CD4-positive, alpha-beta T cell treated with Interleukin-15 for 1 hour (primary cell): ENCODE measurements at regions not wholly inside any gene's neighbourhood (a gene's known extent, or its start where the extent isn't known, plus 50 kb on each side); places are given as distances from the start of the nearest gene placed in this dataset.
"Not testable (repeated sequence)": the region's sequence is repeated elsewhere in the genome, so short reads cannot be mapped to it uniquely, and the experiment has no call there.

ENCODE experiments used
- DNase-seq: peaks from one replicate; pipeline ENCODE4 v3.0.0-alpha.2; 2020

GRCh38 chr7:119288416-119288815 is 984.6 kb upstream of the KCND2 start:
- no peak for DNase-seq

- DNase-seq = not testable (repeated sequence)
Observed at GRCh38 chr7:119300341-119300740, 972.6 kb upstream of the KCND2 start.

- no peak for DNase-seq
Observed at GRCh38 chr7:119320316-119320715, 952.7 kb upstream of the KCND2 start.

GRCh38 chr7:119329715-119330114 is 943.3 kb upstream of the KCND2 start:
- no peak for DNase-seq

- no peak for DNase-seq
Observed at GRCh38 chr7:119335405-119335804, 937.6 kb upstream of the KCND2 start.

DNA sequence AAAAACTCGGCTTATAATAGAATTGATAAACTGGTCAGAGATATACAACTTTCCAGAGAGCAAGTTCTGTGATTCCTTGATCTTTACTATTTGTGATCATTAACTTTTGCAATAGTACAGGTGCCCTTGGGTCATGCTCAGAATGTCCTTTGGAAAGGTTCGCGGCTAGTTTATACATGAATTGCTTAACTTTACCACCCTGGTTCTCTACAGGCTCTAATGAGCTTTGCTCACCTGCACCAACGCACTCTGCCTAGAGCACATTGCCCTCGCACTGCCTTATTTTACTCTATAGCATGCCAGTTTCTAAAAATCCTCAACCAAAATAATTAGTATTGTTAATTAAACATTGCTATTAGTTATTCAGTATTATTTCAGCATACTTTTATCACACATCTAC is 931.2 kb upstream of the KCND2 start:
- no peak for DNase-seq

DNA sequence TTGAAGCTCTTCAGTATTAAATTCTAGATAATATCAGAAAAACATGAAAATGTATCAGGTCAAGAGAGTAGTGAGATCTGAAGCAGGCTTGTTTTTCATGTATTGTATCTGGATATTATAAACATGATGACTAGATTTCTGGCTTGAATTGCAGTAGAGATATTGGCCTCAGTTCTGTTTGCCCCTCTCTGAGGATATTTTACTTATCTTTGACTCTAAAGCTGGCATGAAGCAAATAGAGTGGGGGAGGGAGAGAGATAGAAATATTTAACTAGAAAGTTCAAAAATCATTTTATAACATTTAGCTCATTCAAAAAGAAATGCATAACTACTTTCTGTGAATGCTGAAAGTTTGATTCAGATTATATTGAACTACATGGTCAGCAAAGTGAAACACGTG is 929.7 kb upstream of the KCND2 start:
- DNase-seq = no peak

GRCh38 chr7:119344466-119344865 is 928.5 kb upstream of the KCND2 start:
- DNase-seq = no peak

DNA sequence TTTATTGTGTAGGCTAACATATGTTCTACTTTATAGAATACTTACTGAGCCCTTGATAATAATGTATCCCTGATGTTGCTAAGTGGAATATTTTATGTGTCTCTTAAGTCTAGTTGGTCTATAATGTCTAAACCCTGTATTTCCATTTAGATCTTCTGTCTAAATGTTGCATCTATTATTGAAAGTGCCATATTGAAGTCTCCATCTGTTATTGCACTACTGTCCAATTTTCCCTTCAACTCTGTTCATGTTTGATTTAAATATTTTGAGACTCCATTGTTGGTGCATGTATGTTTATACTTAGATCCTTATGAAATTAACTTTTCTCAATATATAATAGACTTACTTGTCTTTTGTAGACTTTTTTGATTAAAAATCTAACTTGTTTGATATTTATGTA is 924.5 kb upstream of the KCND2 start:
- no peak for DNase-seq

DNA sequence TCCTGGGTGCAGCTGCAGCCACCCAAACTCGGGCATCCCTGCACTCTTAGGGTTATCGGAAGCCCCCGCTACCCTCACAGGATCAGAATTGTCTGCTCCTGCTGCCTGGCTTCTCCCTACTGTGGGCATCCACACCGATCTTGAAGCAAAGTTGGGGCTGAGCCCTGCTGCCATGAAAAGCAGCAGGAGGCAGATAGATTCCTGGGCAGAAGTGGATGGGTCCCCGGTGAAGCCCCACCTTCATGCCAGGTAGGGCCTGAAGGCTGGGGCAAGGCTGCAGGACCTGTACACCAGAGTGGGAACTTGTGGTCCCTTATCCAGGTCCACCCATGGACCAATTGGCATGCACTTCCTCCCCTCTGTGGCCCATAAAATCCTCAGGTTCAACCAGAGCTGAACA is 922.6 kb upstream of the KCND2 start:
- DNase-seq = no peak

DNA sequence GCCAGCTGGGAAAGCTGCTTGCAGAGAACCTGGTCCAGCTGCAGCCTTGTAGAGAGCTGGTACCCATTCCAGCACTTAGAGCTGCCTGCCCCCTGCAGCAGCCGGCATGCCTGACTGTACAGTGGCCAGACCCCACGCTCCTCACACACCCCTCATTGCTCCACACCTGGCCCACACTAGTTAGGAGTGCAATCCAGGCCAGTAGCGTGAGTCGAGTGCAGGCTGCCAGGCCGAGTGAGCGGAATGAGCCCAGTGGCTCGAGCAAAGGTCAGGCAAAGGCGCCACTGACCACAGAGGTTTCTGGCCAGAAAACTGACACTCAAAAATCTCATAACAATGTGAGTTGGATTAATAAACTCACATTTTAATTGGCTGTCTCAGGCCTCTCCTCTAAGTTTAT is 921.7 kb upstream of the KCND2 start:
- no peak for DNase-seq

GRCh38 chr7:119374436-119374835 is 898.5 kb upstream of the KCND2 start:
- DNase-seq = no peak

DNA sequence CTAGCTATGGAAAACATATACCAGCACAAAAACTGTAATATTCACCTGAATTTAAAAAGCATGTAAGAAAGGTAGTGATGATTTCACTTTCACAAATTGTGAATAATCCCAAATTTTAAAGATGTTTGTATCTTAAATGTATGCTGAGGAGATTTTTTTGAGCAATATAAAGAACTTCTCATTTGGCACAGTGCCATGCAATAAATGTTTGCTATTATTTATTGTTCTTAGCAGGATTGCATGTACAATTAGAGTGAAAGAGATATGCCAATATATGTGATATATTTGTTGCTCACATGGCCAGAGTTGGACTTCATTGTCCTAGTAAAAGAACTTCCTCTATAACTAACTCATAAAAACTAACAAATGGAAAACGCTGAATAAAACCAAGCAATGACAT is 895.1 kb upstream of the KCND2 start:
- DNase-seq = no peak

- no peak for DNase-seq
Observed at GRCh38 chr7:119382726-119383125, 890.2 kb upstream of the KCND2 start.

DNA sequence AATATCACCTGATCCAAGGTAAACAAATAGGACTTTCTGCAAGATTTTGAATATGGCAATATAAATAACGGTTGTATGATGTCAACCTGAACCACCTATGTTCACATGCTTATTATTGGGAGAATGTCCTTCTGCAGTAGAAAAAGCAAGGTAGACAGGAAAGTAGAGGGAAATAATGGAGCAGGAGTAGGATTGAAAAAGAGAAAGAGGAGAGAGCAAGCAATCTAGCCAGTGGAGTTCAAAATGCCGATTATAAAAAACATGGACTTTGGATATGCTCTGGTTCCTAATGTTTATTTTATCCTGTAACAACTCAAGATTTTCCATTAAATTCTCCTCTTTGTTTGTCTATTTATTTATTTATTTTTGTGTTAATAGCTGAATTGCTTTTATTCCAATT is 878.0 kb upstream of the KCND2 start:
- no peak for DNase-seq

GRCh38 chr7:119397156-119397555 is 875.8 kb upstream of the KCND2 start:
- DNase-seq = no peak

DNA sequence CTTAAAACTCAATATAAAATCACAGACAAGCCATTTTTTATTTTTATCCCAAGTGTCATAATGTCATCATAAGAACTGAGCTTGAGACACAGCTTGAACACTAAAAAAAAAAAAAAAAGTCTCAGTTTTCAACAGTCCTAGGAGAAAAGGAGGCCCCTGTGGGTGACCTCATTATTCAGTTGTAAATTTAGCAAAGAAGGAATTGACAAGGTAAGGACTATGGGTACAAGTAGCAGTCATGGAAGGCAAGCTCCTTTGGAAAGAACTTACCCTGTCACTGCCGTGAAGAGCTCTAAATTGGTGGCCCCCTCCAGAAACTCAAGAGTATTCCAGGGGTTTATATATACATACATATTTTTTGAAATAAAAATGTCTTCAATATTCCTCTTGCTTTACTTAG is 864.4 kb upstream of the KCND2 start:
- no peak for DNase-seq

DNA sequence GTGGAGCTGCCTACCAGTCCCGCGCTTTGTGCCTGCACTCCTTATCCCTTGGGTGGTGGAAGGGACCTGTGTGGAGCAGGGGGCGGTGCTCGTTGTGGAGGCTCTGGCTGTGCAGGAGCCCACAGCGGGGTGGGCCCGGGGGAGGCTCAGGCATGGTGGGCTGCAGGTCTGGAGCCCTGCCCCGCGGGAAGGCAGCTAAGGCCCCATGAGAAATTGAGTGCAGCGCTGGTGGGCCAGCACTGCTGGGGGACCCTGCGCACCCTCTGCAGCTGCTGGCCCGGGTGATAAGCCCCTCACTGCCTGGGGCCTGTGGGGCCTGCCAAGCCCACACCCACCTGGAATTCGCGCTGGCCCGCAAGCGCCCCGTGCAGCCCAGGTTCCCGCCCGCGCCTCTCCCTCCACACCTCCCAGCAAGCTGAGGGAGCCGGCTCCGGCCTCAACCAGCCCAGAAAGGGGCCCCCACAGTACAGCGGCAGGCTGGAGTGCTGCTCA is 859.6 kb upstream of the KCND2 start:
- DNase-seq = no peak

GRCh38 chr7:119415682-119416081 is 857.3 kb upstream of the KCND2 start:
- no peak for DNase-seq

- no peak for DNase-seq
Observed at GRCh38 chr7:119421657-119422056, 851.3 kb upstream of the KCND2 start.

- no peak for DNase-seq
Observed at GRCh38 chr7:119436882-119437281, 836.1 kb upstream of the KCND2 start.

DNA sequence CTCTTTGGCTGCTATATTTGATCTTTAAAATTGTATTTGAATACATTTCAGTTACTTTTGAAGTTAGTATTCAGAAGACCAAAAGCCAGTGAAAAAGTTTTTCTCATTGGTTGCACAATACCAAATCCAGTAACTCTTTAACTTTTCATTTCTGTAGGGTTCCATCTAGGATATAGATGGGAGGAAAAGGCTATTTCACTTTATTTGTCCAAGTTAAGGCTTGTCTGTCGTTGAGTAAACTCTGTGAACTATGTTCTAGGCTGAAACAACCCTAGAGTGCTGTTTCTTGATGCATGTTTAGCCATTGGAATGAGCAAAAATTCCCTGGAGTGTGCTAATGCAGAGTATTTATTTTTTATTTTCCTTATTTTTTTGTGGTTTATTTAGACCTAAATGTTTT is 834.7 kb upstream of the KCND2 start:
- no peak for DNase-seq

DNA sequence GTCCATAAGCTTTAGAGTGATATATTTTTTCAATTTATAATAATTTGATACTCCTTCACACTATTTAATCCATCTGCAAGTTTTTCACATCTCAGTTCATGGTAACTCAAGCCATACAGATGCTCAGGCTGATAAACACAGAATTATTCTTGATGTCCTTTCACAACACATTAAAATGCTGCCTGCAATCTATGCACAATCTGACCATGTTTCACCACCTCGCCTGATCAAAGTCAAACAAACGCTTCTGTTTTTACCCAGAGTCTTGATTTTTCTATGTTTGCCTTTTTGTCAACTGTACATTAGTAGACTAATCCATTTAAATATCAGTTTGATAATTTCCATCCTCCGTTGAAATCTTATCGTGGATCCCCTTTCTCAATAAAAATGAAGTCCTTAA is 833.8 kb upstream of the KCND2 start:
- DNase-seq = no peak

- no peak for DNase-seq
Observed at GRCh38 chr7:119452401-119452800, 820.6 kb upstream of the KCND2 start.

DNA sequence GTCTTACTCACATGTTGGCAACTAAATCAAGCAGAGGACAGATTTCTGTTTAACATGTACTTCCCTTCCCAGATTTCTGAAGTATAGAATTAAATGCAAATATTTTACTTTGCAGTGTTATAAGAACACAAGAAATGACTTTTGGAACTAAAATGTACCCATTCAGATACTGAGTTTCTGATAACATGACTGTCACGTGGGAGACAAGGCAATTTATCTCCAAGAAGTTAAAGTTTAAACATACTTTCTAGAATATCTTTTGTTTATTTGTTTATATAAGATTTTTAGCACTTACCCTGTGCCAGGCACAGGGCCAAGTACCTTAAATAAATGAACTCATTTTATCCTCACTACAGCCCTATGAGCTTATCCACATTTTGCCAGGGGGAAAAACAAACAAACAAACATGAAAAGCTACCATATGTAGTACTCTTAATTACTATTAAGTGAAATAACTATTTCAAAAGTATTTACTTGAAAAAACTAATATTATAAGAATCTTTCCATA is 807.1 kb upstream of the KCND2 start:
- DNase-seq = no peak
